PC-3 (cell line): ENCODE measurements at regions not wholly inside any gene's neighbourhood (a gene's known extent, or its start where the extent isn't known, plus 50 kb on each side); places are given as distances from the start of the nearest gene placed in this dataset.

Experiments
- CTCF ChIP-seq: fragments of 300-600 bp; sonication (generic); conservative IDR thresholded peaks from 2 replicates; pipeline ENCODE4 v1.5.1; 2017; ENCODE audit warnings: antibody characterized with exemption, low read depth, mild to moderate bottlenecking, low read length
- EZH2 ChIP-seq: fragments of 300-600 bp; sonication (generic); IDR thresholded peaks from one replicate; pipeline ENCODE4 v1.6.1; 2017; ENCODE audit warnings: antibody characterized with exemption, mild to moderate bottlenecking, low read length; ENCODE audit not compliant: unreplicated experiment
- EZH2phosphoT487 ChIP-seq: fragments of 300-600 bp; sonication (generic); IDR thresholded peaks from 2 replicates; pipeline ENCODE4 v1.6.1; 2018; ENCODE audit warnings: mild to moderate bottlenecking, antibody characterized with exemption, low read length, borderline replicate concordance

- TF ChIP-seq CTCF = no peak
- no peak for TF ChIP-seq EZH2
- no peak for TF ChIP-seq EZH2phosphoT487
Observed at GRCh38 chr6:163691049-163691448, 276.5 kb downstream of the QKI start.
